Spleen (tissue), 7 donors: ENCODE measurements at regions not wholly inside any gene's neighbourhood (a gene's known extent, or its start where the extent isn't known, plus 50 kb on each side); places are given as distances from the start of the nearest gene placed in this dataset.

Experiments
- POLR2A ChIP-seq, 3 donors: fragments of 450-650 bp; IDR thresholded peaks; one replicate each; pipeline ENCODE4 v1.5.1; 2017; ENCODE audit warnings: antibody characterized with exemption in 3 of 3, mild to moderate bottlenecking in 1 of 3
- TF ChIP-seq, protein P1 (sequence below), 11 experiments: fragments of 200-600 bp in 7 of 11; fragments of 450-650 bp in 4 of 11; sonication (generic) in 4 of 11; IDR thresholded peaks in 8 of 11; conservative IDR thresholded peaks in 3 of 11; 1 replicate in 7 of 11; 2 replicates in 4 of 11; pipeline versions ENCODE4 v1.4.0 to v1.8.0; 2016 to 2021; ENCODE audit warnings: antibody characterized with exemption in 11 of 11, inconsistent platforms in 4 of 11, mild to moderate bottlenecking in 1 of 11
- donor health status: DM: no; HTN: no; CAD: no; lungs with moderate emphysema.
- donor health status: DM: no; HTN: no; CAD: no.
- donor health status: DM: no; HTN: no; CAD: no.

DNA sequence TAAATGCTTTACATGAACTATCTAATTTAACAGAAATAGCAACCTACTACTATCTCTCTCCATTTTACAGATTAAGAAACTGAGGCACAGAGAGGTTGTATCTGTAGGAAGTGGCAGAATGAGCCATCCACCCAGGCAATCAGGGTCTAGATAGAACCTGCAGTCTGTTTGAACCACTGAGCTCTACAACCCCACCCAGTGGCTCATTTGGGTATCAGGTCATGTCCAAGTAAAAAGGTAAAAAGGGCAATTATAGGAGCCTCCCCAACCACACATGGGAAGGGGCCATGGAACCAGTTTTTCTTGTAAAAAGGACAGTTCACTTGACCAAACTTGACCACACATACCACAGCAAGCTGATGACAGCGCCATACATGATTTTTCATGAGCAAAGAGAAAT lies 92.9 kb upstream of the SGCG start:
- TF ChIP-seq, protein P1, sequence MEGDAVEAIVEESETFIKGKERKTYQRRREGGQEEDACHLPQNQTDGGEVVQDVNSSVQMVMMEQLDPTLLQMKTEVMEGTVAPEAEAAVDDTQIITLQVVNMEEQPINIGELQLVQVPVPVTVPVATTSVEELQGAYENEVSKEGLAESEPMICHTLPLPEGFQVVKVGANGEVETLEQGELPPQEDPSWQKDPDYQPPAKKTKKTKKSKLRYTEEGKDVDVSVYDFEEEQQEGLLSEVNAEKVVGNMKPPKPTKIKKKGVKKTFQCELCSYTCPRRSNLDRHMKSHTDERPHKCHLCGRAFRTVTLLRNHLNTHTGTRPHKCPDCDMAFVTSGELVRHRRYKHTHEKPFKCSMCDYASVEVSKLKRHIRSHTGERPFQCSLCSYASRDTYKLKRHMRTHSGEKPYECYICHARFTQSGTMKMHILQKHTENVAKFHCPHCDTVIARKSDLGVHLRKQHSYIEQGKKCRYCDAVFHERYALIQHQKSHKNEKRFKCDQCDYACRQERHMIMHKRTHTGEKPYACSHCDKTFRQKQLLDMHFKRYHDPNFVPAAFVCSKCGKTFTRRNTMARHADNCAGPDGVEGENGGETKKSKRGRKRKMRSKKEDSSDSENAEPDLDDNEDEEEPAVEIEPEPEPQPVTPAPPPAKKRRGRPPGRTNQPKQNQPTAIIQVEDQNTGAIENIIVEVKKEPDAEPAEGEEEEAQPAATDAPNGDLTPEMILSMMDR (IDR thresholded peaks at IDR 0.05 in 8 of 11, conservative IDR thresholded peaks at IDR 0.05 in 3 of 11), result peak in 4 of 11 experiments; percentile 21 to 45 (median 36)
- no peak for TF ChIP-seq POLR2A (IDR thresholded peaks at IDR 0.05)
